NCI-H524 treated with DMSO at 0.1 percent for 48 hours (cell line): ENCODE measurements at regions not wholly inside any gene's neighbourhood (a gene's known extent, or its start where the extent isn't known, plus 50 kb on each side); places are given as distances from the start of the nearest gene placed in this dataset.
"Not testable (repeated sequence)": the region's sequence is repeated elsewhere in the genome, so short reads cannot be mapped to it uniquely, and the experiment has no call there.

Source experiments
- DNase-seq: peaks from one replicate; lab custom pipeline; 2025; lab: John Stamatoyannopoulos, UW

DNA sequence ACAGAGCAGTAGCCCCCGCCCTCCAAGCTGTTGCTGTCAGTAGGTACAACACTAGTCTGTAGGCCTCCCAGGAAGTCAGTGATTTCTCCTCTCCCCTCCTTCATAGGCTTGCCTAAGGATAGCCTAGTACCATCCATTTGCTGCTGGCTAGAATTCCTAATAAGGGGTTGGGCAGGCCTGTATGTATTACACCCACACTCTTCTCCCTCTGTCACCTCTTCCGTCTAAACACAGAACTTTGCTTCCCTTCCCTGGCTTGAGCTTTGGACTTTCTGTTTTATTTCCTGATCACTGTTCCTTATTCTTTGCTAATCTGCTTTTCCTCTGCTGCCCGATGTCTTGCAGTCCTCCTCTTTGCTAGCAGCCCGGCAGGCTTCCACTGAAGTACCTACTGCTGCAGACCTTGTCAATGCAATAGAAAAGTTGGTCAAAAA lies 93.4 kb upstream of the UMPS start:
- DNase-seq: no peak

DNA sequence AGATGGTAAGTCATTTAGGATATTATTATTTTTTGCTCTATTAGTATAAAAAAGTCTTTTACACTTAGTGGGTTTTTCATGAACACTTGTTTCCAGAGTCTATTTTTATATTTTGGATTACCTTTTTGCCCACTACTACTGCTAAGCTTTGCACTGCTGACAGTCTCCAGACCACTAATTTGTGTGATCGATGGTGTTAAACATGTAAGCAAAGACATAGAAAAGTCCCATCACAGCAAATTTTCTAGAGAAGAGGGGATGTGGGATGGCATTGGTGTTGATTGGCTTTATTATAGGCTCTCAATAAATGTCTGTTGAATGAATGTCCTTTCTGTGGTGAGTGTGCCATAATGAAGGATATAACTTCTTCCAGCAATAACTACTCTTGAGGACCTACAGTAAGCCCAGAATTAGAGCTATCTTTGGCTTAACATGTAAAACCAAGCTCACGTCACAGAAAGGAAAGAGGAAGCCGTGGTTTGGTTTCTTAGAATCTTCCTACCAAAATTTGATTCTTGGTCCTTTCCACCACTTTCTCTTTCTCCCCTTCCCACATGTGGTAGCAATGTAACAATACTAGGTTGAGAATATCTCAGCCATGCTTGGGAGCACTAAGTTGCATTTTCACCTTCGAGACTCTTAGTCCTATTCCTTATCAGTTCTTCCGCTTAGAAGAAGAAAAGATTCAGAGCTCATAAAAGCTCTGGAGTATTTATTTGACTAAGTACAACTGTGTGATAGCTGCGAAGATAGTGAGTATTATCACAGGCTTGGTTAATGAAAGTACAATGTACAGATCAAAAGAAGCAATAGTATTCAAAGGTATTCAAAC lies 90.6 kb upstream of the UMPS start:
- no peak for DNase-seq

DNA sequence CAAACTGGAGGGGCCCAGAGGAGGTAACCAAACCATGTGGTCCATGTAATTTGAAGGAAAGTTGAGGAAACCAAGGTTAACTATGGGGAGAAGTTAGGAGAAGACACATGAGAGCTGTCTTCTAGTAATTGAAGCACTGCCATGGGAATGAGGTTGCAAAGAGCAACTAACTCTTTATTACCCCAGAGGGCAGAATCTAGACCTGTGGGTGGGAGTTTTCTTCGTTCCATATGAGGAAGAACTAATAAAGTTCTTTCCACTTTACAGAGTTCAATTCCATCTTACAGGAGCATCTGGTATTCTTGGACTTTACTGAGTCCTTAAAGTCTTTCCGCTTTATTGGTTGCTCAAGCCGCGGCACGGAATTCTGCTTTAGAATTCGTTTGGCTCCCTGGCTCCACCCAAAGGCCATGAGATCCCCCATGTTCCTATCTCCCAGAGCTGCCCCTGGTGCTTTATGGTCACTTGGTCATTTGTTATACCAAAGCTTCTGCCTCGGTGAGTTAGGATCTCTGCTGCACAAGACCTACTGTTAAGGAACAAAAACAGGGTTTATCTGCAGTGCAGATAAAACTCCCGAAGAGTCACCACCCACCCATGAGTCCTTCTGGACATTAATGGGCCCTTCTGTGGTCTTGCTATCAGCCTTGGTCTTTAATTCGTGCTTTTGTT lies 89.5 kb upstream of the UMPS start:
- no peak for DNase-seq

DNA sequence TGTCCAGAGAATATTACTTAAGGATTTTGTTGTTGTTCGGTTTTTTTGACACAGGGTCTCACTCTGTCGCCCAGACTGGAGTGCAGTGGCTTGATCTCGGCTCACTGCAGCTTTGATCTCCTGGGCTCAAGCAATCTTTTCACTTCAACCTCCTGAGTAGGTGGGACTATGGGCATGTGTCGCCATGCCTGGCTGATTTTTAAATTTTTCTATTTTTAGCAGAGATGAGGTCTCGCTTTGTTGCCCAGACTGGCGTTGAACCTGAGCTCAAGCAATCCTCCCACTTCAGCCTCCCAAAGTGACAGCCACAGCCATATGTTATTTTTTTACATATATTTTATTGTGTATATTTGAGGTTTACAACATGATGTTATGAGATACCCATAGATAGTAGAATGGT lies 86.8 kb upstream of the UMPS start:
- DNase-seq: no peak

- not testable (repeated sequence) for DNase-seq
Measured at GRCh38 chr3:124646186-124646585, 84.1 kb upstream of the UMPS start.

- DNase-seq: no peak
Measured at GRCh38 chr3:124648551-124648950, 81.7 kb upstream of the UMPS start.

GRCh38 chr3:124650798-124651197 lies 79.5 kb upstream of the UMPS start:
- DNase-seq: no peak

DNA sequence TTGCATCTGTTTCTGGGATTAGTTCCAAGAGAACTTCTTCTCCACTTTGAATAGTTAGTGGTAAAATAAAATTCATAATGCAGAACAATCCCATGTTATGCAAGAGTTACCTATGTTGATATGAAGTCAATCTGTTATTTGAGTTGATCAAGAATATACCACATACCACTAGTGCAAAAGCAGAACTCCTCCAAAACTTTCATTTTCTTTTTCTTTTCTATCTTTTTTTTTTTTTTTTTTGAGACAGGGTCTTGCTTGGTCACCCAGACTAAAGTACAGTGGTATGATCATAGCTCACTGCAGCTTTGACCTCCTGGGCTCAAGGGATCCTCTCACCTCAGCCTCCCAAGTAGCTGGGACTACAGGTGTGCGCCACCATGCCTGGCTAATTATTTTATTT lies 78.8 kb upstream of the UMPS start:
- not testable (repeated sequence) for DNase-seq

DNA sequence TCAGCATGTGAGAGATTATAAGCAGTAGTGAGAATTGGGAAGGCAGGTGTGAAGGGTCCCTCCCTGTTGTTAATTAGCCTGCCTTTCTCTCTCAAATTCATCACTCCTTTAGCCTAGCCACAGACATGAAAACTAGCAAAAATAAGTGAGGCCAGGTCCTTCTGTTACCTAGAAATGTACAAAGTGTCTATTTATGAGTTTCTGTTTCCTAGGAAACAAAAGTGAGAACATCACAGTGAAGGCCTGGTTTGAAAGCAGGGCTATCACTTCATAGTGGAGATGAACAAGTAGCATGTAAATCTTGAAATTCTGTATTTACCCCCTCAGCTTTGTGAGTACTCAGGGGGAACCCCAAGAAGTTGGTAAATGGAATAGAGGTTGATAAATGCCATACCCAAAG lies 78.2 kb upstream of the UMPS start:
- DNase-seq: no peak

- no peak for DNase-seq
Measured at GRCh38 chr3:124653071-124653796, 77.0 kb upstream of the UMPS start.

GRCh38 chr3:124653797-124654469 lies 76.3 kb upstream of the UMPS start:
- DNase-seq: no peak

DNA sequence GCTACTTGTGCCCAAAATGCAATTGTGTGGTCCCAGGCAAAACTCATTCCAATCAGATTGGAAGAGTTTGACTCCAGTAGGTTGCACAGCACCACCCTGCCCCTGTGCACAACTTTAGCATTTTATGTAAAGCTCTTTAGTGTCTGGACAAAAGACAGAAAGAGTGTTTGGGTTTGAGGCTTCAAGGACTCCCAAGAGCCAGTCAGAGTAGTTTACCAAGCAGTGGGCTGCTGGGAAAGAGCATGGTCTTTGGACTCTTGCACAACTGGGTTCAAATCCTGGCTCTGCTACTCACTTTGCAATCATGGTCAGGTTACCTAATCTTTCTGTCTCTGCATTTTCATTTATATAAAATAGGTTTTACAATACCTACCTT lies 75.8 kb upstream of the UMPS start:
- no peak for DNase-seq

DNA sequence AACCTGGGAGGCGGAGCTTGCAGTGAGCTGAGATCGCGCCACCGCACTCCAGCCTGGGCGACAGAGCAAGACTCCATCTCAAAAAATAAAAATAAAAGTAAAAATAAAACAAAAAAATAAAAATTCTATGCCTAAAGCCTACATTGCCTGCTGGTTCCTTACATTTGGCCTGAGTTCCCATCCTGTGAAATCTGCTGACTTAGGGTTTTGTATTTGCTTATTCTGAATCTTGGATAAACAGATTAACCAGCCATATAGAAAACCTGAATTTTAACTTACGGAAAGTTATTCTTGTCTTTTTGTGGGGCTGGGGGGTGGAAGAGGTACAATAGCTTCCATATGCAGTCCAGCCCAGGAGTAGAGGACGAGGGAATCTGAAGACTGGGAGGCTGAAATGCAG lies 73.7 kb upstream of the UMPS start:
- no peak for DNase-seq

DNA sequence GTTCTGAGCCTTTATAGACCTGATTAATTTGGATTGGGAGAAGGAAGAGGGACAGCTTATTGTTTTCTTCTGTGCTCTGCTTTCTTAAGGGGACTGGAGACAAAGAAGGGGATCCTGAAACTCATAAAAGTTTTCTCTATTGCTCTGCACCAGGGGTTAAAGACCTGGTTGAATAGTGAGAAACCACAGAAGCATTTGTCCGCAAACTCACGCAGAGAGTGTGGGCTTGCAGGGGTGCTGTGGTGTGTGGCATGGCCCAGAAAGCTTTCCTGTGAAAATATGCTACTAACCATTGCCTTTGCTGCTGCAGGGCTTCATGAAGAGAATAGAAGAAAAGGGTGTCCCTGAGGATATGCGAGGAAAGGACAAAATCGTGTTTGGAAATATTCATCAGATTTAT lies 73.1 kb upstream of the UMPS start:
- no peak for DNase-seq

DNA sequence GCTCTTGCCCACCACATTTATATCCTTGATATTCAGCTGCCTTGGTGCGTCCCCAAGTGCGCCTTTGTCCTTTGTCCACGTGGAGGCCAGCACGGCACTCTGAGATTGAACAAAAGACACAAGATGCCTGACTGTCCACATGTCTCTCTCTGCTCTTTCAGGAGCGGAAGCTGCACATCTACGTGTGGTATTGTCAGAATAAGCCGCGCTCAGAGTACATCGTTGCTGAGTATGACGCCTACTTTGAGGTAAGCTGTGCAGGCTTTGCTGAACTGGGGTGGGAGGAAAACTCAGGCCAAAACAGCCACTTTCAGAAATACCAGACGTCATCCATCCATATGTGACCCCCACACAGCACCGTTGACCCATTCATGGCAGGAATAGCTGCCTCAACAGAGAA lies 72.0 kb upstream of the UMPS start:
- no peak for DNase-seq

- no peak for DNase-seq
Measured at GRCh38 chr3:124659175-124659574, 71.1 kb upstream of the UMPS start.

GRCh38 chr3:124660599-124660998 lies 69.7 kb upstream of the UMPS start:
- DNase-seq: no peak

DNA sequence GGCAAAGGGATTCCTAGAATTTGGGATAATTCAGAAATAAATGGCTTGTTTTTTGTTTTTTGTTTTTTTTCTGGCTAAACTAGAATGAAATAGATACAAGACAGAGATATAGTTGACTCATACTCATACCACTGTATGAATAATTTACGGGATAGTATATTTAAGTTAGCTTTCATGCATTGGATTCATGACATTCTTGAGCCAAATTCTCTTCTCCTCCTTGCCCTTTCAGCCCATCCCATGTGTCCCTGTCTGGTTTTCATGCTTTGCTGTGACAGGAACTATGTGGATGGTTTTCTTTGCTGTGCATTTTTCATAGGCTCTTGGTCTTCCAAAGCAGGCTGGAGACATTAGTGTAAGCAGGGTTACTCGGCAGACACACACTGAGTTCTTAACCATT lies 66.6 kb upstream of the UMPS start:
- no peak for DNase-seq

DNA sequence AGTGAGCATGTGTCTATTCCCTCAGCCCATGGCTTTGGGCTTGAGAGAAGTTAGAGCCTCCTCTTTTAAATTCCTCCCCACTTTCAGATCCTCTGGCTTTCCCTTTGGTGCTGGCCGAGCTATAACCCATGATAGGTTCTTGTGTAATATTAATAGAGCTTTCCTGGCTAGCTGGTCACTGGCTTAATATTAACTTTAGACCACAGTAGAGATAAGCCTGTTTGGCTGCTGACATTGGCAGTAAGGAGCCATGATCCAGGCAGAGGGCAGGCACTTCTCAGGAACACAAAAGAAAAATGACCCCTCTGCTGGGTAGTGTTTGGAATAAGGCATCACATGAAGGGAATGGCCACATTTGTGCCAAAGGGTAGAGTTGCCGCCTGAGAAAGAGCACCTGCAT lies 65.4 kb upstream of the UMPS start:
- no peak for DNase-seq

DNA sequence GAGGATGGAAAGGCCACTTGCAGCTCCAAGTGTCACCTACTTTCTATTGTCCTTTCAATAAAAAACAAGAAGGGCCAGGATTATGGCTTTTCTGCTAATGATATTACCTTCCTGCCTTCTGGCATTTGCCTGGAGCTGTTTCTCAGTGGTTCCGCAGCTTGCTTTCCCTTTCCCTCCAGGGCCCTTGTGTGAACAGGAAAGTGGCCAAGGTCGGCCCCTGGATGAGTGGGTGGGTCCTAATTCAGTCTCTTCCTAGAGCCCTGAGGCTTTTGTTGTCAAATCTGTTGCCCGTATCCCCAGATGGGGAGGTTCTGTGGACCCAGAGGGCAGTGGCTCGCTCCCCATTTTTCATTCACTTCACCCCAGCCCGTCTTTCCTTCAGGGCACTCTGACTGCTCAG lies 64.2 kb upstream of the UMPS start:
- DNase-seq: no peak

DNA sequence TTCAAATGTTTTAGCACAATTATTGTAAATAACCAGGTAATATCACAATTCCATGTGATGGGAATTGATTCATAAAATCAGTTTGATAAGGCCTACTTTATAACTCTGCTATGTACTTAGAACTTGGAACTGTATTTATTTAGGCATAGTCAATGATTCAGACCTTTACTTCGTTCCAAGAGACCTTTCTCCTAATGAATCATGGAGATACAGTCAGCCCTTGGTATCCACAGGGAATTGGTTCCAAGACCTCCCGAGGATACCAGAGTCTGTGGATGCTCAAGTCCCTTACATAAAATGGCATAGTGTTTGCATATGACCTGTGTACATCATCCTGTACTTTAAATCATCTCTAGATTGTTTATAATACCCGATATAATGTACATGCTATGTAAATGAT lies 60.8 kb upstream of the UMPS start:
- DNase-seq: no peak

- DNase-seq: no peak
Measured at GRCh38 chr3:124671106-124671505, 59.1 kb upstream of the UMPS start.

DNA sequence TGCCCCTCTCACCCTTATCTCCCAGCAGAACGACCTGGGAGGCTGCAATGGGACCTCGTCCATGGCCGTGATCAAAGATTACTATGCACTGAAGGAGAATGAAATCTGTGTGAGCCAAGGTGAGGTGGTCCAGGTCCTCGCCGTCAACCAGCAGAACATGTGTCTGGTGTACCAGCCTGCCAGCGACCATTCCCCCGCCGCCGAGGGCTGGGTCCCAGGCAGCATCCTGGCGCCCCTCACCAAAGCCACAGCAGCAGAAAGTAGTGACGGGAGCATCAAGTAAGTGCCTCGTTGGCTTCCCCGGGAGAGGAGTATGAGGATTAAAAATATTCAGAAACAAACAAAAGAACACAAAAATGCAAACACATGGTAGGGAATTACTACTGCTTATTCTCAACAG lies 55.9 kb upstream of the UMPS start:
- DNase-seq: no peak
